ENCODE measurements at regions not wholly inside any gene's neighbourhood (a gene's known extent, or its start where the extent isn't known, plus 50 kb on each side); places are given as distances from the start of the nearest gene placed in this dataset.

DNA sequence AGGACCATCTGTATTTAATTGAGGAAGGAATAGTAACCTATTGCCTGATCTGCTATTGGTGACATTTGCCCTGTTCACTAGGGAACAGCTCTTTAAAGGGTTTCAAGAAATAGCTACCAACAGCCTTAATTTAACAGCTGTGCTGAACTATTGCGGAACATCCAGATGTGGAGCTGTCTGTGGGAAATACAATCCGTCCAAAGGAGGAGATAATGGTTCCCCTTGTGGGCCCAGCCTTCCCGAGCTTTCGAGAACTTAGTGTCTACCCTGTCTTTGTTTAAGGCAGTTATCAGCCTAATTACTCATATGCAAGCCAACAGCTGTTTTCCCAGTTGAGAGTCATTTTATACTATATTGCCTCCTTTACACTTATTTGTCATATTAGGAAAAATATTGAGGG lies 398.6 kb downstream of the WDR72 start:
- TF ChIP-seq CTCF (IDR thresholded peaks at IDR 0.05) (no peak), EP300 (IDR thresholded peaks at IDR 0.05) (no peak)
